Medulla oblongata (tissue), 1 donor: ENCODE measurements at regions not wholly inside any gene's neighbourhood (a gene's known extent, or its start where the extent isn't known, plus 50 kb on each side); places are given as distances from the start of the nearest gene placed in this dataset.
A peak's percentile ranks its signal among the peaks of the same experiment; 100 is the strongest.

ENCODE experiments used
- DNase-seq: peaks from one replicate; pipeline ENCODE4 v3.0.0-alpha.2; 2015; ENCODE audit errors: extremely low spot score

DNA sequence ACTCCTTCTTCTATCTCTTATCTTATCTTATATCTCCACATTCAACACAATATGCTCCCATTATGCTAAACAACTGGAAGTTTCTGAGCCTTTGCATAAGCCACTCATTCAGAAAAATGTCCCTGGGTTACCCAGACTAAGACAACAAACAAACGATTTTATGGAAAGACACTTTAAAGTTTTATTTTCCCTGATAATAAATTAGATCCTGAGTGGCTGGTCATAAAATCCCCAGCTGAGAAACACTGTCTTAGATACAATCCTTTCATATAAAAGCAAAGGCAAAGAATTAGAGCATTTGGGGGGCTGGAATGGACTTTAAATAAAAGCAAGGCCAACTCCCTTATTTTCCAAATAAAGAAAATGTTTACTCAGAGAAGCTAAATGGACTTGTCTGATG lies 322.3 kb downstream of the GBE1 start:
- no peak for DNase-seq

GRCh38 chr3:81437683-81438082 lies 323.8 kb downstream of the GBE1 start:
- no peak for DNase-seq

- no peak for DNase-seq
Observed at GRCh38 chr3:81436182-81436581, 325.3 kb downstream of the GBE1 start.

DNA sequence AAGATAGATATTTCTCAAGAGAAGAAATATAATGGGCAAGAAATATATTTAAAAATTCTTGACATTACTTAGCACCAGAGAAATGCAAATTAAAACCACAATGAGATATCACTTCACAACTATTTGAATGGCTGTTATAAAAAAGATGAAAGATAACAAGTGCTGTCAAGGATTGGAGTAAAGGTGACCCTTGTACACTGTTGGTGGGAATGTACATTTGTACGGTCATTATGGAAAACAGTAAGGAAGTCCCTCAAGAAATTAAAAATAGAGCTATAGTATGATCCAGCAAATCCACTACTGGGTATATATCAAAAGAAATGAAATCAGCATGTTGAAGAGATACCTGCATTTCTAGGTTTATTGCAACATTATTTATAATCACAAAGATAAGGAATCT lies 326.4 kb downstream of the GBE1 start:
- DNase-seq: no peak

- DNase-seq: no peak
Observed at GRCh38 chr3:81434161-81434560, 327.3 kb downstream of the GBE1 start.

DNA sequence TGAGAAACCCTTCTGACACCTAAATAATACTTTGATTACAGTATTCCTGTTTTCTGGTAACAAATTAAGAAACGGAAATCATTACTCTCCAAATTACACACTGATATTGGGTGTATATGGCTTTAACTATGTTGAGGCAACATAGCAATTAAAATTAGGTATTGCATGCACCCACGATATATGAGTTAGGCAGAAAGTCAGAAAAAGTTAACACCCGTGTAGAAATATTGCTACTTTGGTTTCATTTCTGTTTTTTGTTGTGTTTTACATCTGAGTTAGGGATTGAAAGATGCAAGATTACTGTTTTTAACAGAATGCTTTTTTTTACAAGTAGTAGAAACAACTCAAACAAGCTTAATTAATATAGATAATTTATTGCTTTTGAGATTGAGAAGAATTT lies 327.8 kb downstream of the GBE1 start:
- DNase-seq: no peak

DNA sequence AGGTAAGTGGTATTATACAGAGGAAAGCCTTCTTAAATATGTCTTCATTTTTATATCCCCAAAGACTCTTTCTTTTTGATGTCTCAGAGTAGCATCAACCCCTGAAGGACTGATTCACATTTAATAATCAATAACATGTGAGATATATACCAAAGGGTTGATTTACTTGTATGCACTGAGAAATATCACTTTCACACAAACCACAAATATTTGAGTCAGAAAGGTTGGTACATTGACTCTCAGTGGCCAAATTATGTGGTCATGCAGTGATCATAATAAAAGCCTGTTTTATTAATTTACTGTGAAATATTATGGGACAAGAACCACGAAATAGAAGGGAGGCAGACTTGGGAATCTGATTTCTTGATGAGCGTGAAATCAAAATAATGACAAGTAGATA lies 329.0 kb downstream of the GBE1 start:
- no peak for DNase-seq

GRCh38 chr3:81426826-81427577 lies 334.4 kb downstream of the GBE1 start:
- no peak for DNase-seq

GRCh38 chr3:81425198-81425868 lies 336.1 kb downstream of the GBE1 start:
- no peak for DNase-seq

- DNase-seq: peak; percentile 22
Observed at GRCh38 chr3:81419228-81419627, 342.2 kb downstream of the GBE1 start.

- DNase-seq: no peak
Observed at GRCh38 chr3:81416812-81417211, 344.6 kb downstream of the GBE1 start.

DNA sequence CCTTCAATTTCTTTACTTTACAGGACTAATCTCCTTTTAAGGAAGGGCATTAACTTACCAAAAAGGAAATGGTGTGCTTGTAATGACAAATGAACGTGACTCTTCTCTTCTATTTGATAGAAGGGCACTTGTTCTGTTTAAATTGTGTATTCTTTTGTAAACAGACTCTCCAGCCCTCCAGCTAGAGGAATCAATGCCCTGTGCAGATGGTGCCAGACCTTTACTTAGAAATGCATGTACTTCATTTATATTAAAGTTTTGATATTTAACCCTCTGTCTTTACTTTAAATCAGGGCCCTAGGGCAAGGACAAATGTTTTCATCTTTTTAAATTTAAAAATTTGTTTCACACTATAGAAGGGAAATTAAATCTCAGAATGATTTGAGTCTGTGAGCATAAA lies 355.1 kb downstream of the GBE1 start:
- DNase-seq: no peak

GRCh38 chr3:81395739-81396513 lies 365.5 kb downstream of the GBE1 start:
- DNase-seq: no peak

GRCh38 chr3:81394651-81395524 lies 366.6 kb downstream of the GBE1 start:
- DNase-seq: no peak

DNA sequence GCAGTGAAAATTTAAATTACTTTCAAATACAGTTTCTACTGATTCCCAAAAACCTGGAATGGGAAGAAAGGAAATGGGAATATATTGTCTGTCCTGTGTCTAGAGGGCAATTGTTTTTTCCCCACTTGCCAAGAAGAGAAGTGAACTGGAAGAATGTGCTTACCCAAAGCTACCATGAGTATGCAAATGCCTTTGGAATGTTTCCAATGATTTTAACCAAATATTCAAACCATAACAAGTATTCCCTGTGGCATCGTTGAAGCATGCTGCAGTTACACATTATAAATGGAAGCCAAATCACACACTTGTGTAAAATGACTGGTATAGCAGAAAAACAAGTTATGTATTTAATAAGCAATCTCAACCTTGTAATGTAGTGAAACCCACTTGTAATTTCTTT lies 368.2 kb downstream of the GBE1 start:
- no peak for DNase-seq

GRCh38 chr3:81390796-81391195 lies 370.6 kb downstream of the GBE1 start:
- DNase-seq: no peak

GRCh38 chr3:81388191-81388590 lies 373.3 kb downstream of the GBE1 start:
- no peak for DNase-seq

GRCh38 chr3:81382470-81382869 lies 379.0 kb downstream of the GBE1 start:
- no peak for DNase-seq

- DNase-seq: no peak
Observed at GRCh38 chr3:81380234-81380633, 381.2 kb downstream of the GBE1 start.

GRCh38 chr3:81378552-81379293 lies 382.7 kb downstream of the GBE1 start:
- DNase-seq: no peak

DNA sequence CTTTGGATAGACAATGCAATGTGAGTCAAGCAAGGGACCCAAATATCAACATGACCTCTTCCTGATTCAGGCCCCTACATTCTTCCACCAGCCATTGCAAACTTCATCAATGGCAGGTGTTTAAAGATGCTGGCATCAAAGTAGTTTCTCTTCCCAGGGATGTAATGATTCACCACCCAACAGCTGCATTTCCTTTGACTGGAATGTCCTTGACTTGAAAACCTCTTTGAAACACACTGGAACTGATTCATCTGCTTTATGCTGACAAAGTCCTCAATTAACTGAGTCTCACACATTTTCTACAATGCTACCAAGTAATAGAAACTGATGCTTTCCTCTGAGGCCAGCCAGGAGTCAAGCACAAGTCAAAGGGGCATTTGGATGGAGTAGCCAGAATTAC lies 385.5 kb downstream of the GBE1 start:
- no peak for DNase-seq
